ENCODE measurements at regions not wholly inside any gene's neighbourhood (a gene's known extent, or its start where the extent isn't known, plus 50 kb on each side); places are given as distances from the start of the nearest gene placed in this dataset.

GRCh38 chr2:6721395-6721794 is 144.3 kb downstream of the CMPK2 start:
- TF ChIP-seq ZNF274 (IDR thresholded peaks at IDR 0.05; ENCODE audit: low read depth, low read length) (no peak), YY1 (IDR thresholded peaks at IDR 0.05; ENCODE audit: insufficient read depth, insufficient read length) (no peak)

Measured in NT2/D1 (cell line).